ENCODE measurements at regions not wholly inside any gene's neighbourhood (a gene's known extent, or its start where the extent isn't known, plus 50 kb on each side); places are given as distances from the start of the nearest gene placed in this dataset.
"Not testable (repeated sequence)": the region's sequence is repeated elsewhere in the genome, so short reads cannot be mapped to it uniquely, and the experiment has no call there.

DNA sequence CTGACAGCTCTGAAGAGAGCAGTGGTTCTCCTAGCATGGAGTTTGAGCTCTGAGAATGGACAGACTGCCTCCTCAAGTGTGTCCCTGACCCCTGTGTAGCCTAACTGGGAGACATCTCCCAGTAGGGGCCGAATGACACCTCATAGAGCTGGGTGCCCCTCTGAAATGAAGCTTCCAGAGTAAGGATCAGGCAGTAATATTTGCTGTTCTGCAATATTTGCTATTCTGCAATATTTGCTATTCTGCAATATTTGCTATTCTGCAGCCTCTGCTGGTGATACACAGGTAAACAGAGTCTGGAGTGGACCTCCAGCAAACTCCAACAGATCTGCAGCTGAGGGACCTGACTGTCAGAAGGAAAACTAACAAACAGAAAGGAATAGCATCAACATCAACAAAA, 105.5 kb downstream of the BUD13 start:
- not testable (repeated sequence) for DNase-seq (ENCODE audit: low spot score)

DNA sequence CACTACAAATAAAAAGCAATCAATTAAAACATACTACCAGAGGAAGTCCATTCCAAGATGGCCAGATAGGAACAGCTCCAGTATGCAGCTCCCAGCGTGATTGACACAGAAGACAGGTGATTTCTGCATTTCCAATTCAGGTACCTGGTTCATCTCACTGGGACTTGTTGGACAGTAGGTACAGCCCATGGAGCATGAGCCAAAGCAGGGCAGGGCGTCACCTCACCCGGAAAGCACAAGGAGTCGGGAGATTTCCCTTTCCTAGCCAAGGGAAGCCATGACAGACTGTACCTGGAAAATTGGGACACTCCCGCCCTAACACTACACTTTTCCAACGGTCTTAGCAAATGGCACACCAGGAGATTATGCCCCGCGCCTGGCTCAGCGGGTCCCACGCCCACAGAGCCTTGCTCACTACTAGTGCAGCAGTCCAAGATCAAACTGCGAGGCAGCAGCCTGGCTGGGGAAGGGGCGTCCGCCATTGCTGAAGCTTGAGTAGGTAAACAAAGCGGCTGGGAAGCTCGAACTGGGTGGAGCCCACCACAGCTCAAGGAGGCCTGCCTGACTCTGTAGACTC, 106.0 kb downstream of the BUD13 start:
- DNase-seq (ENCODE audit: low spot score) = not testable (repeated sequence)

DNA sequence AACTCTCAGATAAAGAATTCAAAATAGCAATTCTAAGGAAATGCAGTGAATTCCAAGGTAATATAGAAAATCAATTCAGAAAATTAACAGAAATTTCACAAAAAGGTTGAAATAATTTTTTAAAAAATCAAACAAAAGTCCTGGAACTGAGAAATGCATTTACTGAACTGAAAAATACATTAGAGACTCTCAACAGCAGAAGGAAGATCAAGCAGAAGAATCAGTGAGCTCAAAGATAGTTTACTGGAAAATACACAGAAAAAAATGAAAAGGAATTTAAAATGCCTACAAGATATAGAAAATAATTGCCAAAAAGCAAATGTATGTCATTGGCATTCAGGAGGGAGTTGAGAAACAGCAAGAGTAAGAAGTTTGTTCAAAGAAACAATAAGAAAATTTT, 107.3 kb downstream of the BUD13 start:
- DNase-seq (ENCODE audit: low spot score) = no peak

DNA sequence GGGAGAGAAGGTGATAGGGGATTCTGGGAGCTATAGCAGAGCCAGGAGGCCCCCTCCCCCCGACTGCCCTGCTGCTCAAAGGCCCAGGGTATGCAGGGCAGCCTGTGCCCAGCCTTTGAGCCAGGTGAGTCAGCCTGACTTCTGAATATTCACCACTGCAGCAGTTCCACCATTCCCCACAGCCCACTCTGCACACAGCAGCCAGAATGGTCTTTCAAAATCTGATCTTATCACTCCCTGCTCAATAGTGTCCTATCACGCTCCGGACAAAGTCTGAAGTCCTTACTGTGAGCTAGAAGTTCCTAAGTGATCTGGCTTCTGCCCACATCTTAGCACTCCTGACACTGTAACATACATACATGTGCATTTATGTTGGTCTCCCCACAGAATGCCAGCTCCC, 111.7 kb downstream of the BUD13 start:
- DNase-seq (ENCODE audit: low spot score) = no peak

DNA sequence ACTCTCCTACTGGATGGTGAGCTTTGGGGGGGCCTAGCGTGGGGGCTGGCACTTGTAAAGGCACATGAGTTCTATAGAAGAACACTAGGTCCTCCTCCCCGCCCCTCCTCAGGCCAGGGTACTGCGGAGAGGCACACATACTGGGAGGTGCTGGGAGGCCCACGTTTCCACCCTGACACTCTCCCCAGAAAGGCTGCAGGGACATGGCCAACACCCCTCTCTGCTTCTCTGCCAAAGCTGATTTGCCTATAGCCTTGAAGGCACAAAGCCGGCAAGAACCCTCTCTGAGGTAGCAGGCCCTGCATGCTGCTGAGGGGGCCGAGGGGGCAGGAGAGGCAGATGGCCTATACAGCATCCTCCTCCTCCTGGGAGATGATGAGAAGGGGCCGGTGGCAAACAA, 112.8 kb downstream of the BUD13 start:
- no peak for DNase-seq (ENCODE audit: low spot score)

DNA sequence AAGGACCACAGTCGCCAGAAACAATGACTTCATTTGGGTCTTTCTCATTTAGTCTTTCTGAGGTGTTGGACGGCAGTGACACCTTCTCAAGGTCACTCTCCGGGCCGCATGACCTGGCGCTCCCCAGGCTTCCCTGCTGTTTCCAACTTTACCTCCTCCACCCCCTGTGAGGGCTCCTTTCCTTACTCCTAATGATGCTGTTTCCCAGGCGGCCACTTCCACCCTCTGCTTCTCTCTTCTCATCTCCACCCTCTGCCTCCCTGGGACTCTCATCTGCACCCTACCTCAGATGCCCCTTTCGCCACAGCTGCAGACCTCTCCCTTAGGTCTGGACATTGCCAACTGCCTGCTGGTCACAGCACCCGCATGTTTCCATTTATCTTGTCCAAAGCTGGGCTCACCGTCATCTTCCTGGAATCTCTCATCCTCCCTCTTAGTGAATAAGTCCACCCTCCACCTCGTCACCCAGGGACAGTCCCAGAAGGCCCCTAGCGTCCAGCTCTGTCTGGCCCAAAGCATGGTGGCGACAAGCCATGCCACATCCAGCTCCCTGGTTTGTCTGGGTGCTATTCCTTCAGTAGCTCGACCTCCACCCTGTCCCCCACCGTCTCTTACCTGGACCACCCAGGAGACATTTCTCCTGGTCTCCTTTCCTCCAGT, 113.8 kb downstream of the BUD13 start:
- no peak for DNase-seq (ENCODE audit: low spot score)

DNA sequence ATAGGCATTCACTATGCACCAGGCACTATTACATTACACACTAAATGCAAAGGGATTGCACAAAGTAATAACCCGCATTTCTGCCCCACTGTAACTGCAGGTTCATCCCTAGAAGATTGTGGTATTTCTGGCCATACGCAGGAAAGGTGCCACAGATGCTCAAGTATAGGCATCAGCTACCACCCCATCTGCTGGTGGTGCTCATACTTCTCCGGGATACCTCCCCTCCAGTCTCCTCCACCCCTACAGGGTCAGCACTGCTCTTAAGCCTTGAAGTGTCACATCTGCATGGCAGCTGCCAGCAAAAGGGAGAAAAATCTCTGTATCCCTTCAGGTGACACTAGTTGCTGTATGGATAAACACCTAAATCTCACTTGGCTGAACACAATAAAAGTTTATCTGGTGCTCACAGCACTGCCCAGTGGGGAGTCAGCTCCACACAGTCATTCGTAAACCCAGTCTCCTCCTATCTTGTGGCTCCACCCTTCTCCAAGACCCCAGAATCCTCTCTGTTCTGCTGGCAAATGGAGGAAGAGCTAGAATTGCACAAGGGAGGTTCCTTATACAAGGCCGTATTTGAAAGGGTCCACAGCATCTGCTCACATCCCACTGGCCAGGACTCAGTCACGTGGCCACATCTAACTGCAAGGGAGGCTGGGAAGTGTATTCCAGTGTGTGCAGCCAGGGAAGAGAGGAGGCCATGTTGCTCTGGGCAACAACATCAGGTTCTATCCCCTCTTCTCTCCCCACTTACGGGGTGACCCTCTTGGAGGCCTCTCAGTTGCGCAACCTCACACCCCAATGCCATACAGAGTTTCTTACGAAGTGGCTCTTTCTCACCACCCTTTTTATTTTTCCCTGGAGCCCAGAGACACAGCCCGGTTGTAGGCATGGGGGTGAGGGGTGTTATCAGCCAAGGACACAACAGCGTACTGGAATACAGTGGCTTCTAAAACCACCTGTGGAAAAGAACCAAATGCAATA, 114.7 kb downstream of the BUD13 start:
- no peak for DNase-seq (ENCODE audit: low spot score)

DNA sequence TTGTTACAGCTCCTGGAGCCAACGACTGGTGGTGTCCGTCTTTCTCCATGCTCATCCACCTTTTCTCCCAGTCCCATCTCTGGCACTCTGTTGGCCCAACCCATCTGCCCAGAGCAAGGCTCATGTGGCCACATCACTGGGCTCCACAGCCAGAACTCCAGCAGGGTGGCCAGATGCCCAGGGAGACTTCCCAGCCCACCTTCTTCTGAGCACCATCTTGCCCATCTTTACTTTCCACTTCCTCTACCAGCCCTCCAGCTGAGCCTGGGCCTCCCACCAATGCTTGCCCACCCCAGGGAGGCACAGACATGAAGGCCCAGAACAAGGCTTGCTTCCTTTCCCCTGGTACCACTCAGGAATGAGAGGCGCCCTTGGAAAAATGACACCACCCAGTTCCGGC, 116.8 kb downstream of the BUD13 start:
- DNase-seq (ENCODE audit: low spot score) = no peak

DNA sequence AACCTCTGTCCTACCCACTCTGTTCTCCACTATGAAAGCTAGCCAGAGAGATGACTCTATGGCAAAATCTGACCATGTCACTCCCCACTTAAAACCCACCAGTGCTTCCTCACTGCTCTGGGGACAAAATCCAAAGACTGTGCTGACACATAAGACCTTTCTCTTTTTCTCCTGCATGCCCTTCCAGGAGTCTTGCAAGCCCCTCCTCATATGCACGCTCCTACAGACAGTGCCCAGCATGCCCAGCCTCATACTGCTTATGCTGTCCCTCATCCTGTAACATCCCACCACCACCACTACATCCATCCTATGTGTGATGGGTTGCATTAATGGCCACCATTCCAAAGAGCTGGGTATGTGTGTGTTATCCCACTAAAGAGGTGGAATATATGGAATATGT, 118.3 kb downstream of the BUD13 start:
- no peak for DNase-seq (ENCODE audit: low spot score)

DNA sequence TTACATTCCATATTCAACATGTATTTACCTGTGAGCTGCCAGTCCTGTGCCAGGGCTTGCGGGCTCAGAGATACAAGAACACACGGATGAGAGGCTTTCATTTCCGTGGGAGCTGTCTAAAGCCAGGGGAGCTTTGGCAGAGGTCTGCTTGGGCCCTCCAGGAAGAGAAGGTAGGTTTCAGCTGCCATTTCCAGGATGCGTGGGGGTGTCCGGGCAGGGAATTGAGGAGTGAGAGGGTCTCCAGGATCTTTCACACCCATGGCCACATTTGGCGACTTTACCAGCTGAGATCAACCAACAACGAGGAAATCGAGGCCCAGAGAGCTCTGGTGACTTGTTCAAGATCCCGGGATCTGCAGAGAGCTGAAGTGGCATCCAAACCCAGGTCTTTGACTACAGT, 119.6 kb downstream of the BUD13 start:
- no peak for DNase-seq (ENCODE audit: low spot score)

DNA sequence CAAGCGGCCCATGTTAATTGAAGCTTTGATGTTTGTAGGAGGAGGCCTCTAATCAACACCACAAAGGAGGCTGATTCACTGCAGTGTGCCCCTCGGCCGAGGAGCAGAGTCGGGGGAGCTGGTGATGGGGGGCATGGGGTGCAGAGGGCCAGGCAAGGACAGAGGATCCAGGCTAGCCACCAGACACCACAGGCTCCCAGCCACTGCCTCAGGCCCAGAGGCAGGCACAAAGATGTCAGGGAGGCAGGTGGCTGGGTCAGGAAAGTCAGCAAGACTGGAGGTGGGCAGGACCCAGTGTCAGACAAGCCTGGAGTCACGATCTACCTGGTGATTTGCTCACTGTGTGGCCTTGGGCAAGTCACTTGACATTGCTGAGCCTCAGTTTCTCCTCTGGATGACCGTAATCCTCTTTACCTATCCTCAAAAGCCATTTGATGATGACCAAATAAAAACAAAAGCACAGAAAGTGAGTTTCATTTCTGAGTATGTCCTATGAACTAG, 121.0 kb downstream of the BUD13 start:
- DNase-seq (ENCODE audit: low spot score) = no peak

DNA sequence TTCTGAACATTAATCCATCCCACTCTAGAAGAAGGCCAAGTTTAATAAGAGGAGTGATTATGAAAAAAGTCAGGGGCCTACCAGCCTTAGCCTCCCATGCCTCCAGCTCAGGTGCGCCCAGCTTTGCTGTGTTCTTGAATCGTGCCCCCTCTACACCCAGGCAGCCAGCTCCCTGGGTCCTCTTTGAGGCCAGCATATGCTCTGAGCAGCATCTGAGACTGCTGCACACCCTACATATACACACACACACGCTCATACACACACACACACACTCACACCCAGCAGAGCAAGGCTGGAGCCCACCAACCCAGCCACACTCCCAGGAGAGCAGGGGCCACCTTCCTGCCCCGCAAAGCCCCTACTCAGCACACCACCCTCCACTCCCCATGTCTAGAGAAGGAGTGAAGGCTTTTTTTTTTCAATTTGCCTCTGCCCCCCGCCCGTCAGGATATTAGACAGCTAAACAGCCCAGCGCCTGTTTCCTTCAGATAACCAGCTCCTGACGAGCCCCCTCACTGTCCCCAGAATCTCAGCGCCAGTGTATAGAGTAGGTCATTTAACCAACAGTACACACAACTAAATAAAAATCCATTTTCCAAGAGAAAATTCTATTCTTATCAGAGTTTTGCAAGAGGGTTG, 121.6 kb downstream of the BUD13 start:
- no peak for DNase-seq (ENCODE audit: low spot score)

DNA sequence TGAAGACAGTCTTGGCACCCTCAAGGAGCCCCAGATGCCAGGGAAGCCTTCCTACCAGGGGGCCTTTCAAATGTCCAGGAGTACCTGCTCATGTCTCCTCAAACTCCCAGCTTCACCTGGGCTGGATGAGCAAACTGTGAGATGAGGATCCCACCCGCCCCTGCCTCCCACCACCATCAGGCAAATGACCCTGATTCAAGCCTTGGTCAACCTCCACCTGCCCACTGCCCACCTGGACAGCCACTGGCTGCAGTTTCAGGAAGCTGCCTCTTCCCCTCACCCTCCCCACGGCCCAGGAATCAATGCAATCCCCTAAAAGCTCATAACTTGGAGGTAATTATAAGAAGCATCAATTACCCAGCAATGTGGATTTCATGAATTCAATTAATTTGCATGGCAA, 122.7 kb downstream of the BUD13 start:
- no peak for DNase-seq (ENCODE audit: low spot score)

DNA sequence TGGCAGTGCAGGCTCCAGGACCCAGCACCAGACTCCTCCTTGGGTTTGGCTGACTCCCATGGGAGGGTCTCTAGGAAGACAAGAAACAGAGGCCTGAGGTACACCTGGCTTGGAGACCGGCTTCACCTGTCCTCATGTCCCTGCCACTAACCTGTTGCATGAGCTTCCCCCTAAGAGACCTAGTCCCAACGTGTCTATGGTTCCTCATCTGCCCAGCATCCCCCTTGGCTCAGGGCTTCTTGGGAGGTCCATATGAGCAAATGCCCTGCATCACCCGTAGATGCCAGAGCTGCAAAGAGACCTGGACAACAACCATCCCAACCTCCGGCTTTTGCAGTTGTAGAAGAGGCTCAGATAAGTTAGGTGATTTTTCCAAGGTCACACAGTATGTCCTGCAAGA, 123.5 kb downstream of the BUD13 start:
- no peak for DNase-seq (ENCODE audit: low spot score)

DNA sequence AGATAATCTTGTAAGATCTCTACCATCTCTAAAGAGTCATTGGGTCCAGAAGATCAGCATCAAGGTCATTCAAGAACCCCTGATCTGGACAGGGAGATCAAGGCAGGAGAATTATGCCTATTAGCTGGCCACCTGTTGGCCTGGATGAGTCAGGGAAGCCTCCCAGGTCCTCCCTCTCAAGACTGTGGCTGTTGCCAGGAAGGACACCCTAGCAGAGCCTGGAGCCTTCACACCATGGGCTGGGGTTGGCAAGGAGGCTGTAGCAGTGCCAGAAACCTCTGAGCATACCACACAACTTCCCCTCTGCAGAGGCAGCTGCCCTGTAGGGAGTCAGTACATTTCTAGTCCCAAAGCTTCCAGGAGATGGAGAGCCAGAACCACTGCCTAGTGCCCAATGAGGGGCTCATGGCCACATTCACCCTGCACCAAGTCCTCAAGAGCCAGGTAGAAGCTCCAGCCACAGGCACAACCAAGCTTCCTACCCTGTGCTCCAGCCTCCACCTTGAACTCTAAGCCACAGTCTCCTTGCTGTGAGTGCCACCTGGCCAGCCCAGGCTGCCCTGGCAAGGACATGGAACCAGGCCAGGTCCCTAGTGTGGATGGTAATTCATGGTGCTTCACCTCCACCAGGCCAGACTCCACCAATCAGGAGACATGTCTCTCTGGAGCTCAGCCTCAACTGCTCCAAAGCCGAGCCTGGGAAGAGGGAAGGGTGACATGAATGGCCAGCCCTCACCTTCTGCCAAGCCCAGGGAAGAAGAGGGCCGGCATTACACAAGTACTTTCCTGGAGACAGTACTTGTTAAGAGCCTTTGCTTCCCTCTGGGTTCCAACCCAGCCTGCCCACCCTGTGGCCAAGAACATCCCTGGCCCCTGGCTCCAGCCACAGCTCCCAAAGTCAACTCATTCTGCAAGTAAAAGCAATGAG, 124.3 kb downstream of the BUD13 start:
- no peak for DNase-seq (ENCODE audit: low spot score)

DNA sequence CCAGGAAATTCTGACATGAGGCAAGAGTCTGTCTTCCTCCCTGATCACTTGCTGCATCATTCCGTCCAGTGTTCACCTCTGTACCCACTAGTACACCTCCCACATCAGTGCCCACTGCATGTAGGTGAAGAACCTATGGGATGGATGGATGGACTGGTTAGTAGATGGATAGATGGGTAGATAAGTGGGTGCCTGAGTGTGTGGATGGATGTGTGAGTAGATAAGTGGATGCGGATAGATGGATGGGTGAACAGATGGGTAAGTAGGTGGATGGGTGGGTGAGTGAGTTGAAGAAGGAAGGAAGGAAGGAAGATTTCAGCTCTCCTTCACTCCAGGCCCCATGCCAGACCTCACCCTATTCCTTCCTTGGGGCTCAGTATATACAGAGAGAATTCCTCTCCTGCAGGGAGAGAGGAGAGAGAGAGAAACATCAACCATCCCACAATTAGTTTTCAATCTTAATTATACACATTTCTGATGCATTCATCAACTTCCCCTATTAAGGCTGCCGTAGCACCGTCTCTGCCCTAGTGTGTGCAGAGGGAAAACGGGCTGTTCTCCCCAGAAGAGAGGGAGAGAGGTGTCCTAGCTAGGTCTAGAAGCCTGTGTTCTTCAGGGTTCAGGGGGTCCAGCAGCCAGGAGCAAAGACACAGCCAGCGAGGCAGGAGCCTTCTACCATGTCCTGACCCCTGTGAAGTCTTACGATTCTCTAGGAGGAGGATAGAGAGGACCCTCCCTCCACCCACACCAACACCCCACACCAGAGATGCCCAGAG, 125.3 kb downstream of the BUD13 start:
- DNase-seq (ENCODE audit: low spot score) = no peak

DNA sequence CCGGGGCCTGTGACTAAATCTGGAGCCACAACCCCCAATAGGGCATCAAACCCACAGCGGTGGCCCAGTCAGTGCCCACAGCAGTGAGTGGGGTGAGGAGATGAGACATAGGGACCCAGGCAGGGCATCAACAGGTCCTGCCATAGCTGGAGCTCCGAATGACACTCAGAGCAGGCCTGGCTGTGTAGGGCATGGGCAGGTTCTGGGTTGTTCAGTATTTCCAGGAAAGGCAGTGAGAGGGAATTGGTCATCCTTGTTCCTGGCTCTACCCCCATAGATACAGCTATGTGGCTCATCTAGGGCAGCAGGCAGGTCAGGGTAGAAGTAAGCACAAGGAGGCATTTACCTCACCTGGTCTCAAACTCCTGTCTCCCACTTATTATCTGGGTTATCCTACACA, 126.6 kb downstream of the BUD13 start:
- DNase-seq (ENCODE audit: low spot score) = no peak

DNA sequence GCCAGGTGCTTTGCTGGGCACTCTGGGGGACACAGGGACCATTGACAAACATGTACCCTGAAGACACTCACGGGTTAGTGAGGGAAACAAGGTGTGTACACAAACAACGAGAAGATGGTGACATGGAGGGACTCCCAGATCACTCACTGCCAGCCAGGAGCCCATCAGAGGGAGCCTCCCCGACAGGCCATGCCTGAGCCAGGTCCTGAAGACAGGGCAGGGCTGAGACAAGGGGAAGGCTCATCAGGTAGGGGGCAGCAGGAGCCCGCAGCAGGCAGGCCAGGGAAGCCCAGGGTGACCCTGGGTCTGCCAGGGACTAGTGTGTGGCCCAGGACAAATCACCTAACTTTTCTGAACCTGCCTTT, 127.9 kb downstream of the BUD13 start:
- no peak for DNase-seq (ENCODE audit: low spot score)

DNA sequence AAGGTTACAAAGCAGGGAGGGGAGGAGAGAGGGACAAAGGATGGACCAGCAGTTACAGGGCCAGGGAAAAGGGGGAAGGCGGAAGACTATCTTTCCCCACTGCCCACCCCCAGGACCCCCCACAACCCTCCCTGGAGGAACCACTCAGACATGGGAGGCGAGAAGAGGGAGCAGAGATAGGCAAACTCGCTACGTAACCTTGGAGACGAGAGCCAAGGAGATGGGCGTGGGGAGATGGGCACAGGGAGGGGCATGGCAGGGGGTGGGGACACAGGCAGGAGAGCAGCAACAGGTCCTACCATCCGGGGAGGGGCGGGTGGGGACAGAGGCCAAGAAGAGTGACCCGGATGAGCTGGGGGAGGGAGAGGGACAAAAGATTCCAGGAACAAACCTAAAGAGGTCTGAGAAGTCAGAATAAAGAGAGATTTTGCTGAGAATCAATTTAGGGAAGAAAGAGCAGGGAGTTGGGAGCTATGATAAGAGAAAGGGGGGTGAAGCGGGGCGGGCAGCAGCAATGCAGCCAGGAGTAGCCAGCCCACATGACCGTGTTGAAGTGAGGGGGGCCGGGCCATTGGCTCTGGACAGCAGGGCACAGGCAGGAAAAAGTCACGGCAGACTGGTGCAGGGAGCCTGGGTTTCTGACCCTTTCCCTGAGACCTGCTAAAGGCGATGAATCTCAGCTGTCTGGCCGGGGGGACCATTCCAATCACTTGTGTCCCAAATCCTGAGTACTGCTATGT, 128.4 kb downstream of the BUD13 start:
- DNase-seq (ENCODE audit: low spot score) = no peak

All from HT-29 (cell line).